ENCODE measurements at regions not wholly inside any gene's neighbourhood (a gene's known extent, or its start where the extent isn't known, plus 50 kb on each side); places are given as distances from the start of the nearest gene placed in this dataset.

GRCh38 chr7:34308595-34308994 is 349.4 kb upstream of the NPSR1 start:
- no peak for TF ChIP-seq CTCF (conservative IDR thresholded peaks at IDR 0.05)
- no peak for TF ChIP-seq EZH2 (IDR thresholded peaks at IDR 0.05; ENCODE audit: low read depth)

Data from PC-9 (cell line).